Liver (tissue), 8 donors: ENCODE measurements at regions not wholly inside any gene's neighbourhood (a gene's known extent, or its start where the extent isn't known, plus 50 kb on each side); places are given as distances from the start of the nearest gene placed in this dataset.

Source experiments
- DNase-seq: peaks from one replicate; pipeline ENCODE4 v3.0.0-alpha.2; 2017; ENCODE audit warnings: low spot score
- H3K27ac ChIP-seq, 2 donors: one replicate each; pipeline ENCODE4 v1.7.0; 2013; ENCODE audit warnings: inconsistent platforms in 2 of 2, low read length in 2 of 2, control low read depth in 1 of 2, low read depth in 1 of 2, mild to moderate bottlenecking in 1 of 2
- H3K27me3 ChIP-seq, 4 donors: one replicate each; pipeline versions ENCODE4 v1.6.1 to v1.7.0; 2013; ENCODE audit warnings: low read length in 3 of 4, inconsistent platforms in 1 of 4, mild to moderate bottlenecking in 1 of 4, moderate library complexity in 1 of 4; ENCODE audit not compliant: control insufficient read depth in 4 of 4, insufficient read depth in 4 of 4
- H3K36me3 ChIP-seq, 4 donors: one replicate each; pipeline versions ENCODE4 v1.6.1 to v1.7.0; 2013; ENCODE audit warnings: low read length in 3 of 4, mild to moderate bottlenecking in 3 of 4, low read depth in 1 of 4, moderate library complexity in 1 of 4; ENCODE audit not compliant: control insufficient read depth in 4 of 4, insufficient read depth in 3 of 4
- H3K4me1 ChIP-seq, 4 donors: one replicate each; pipeline versions ENCODE4 v1.6.1 to v1.7.0; 2013; ENCODE audit warnings: low read length in 3 of 4, mild to moderate bottlenecking in 3 of 4, moderate library complexity in 1 of 4; ENCODE audit not compliant: control insufficient read depth in 4 of 4, insufficient read depth in 4 of 4
- H3K4me3 ChIP-seq, 3 donors: one replicate each; pipeline versions ENCODE4 v1.6.1 to v1.7.0; 2013; ENCODE audit warnings: low read length in 3 of 3, control low read depth in 1 of 3, low read depth in 1 of 3, mild to moderate bottlenecking in 1 of 3
- H3K9ac ChIP-seq, 2 donors: one replicate each; pipeline ENCODE4 v1.7.0; 2013; ENCODE audit warnings: low read length in 2 of 2, mild to moderate bottlenecking in 2 of 2, moderate library complexity in 2 of 2, control low read depth in 1 of 2, low read depth in 1 of 2
- H3K9me3 ChIP-seq, 4 donors: one replicate each; pipeline versions ENCODE4 v1.6.1 to v1.7.0; 2013; ENCODE audit warnings: low read length in 3 of 4; ENCODE audit not compliant: control insufficient read depth in 4 of 4
- FOXA1 ChIP-seq: IDR thresholded peaks from 2 replicates; pipeline ENCODE4 v1.6.1; 2016; ENCODE audit warnings: antibody characterized with exemption
- FOXA2 ChIP-seq: IDR thresholded peaks from 2 replicates; pipeline ENCODE4 v1.6.1; 2016; ENCODE audit warnings: antibody characterized with exemption
- GABPA ChIP-seq, 2 donors: IDR thresholded peaks in 1 of 2; conservative IDR thresholded peaks in 1 of 2; 2 replicates each; pipeline ENCODE4 v1.6.1; 2016; ENCODE audit warnings: antibody characterized with exemption in 2 of 2, mild to moderate bottlenecking in 1 of 2, moderate library complexity in 1 of 2
- HNF4A ChIP-seq, 2 donors: conservative IDR thresholded peaks; 2 replicates each; pipeline ENCODE4 v1.6.1; 2016; ENCODE audit warnings: antibody characterized with exemption in 2 of 2, mild to moderate bottlenecking in 2 of 2
- HNF4G ChIP-seq: IDR thresholded peaks from 2 replicates; pipeline ENCODE4 v1.6.1; 2016; ENCODE audit warnings: antibody characterized with exemption
- JUND ChIP-seq, 2 donors: IDR thresholded peaks; 2 replicates each; pipeline ENCODE4 v1.6.1; 2016; ENCODE audit warnings: antibody characterized with exemption in 2 of 2
- NR2F2 ChIP-seq: IDR thresholded peaks from 2 replicates; pipeline ENCODE4 v1.6.1; 2016; ENCODE audit warnings: antibody characterized with exemption
- RAD21 ChIP-seq, 2 donors: IDR thresholded peaks; 2 replicates each; pipeline ENCODE4 v1.6.1; 2016; ENCODE audit warnings: antibody characterized with exemption in 2 of 2, mild to moderate bottlenecking in 2 of 2
- REST ChIP-seq: IDR thresholded peaks from 2 replicates; pipeline ENCODE4 v1.6.1; 2016; ENCODE audit warnings: antibody characterized with exemption, mild to moderate bottlenecking
- SP1 ChIP-seq: IDR thresholded peaks from 2 replicates; pipeline ENCODE4 v1.6.1; 2018; ENCODE audit warnings: antibody characterized with exemption, mild to moderate bottlenecking
- TAF1 ChIP-seq: conservative IDR thresholded peaks from 2 replicates; pipeline ENCODE4 v1.6.1; 2016; ENCODE audit warnings: antibody characterized with exemption, mild to moderate bottlenecking
- YY1 ChIP-seq: IDR thresholded peaks from 2 replicates; pipeline ENCODE4 v1.6.1; 2016; ENCODE audit warnings: antibody characterized with exemption, mild to moderate bottlenecking
- WGBS: extraction: QIAGEN DNeasy Blood & Tissue Kit; methylation state at CpG from one replicate; pipeline ENCODE4 v1.1.7; 2013; 5-methylcytosine and 5-hydroxymethylcytosine counted together
- TF ChIP-seq, protein P1 (sequence below): IDR thresholded peaks from 2 replicates; pipeline ENCODE4 v1.6.1; 2016; ENCODE audit warnings: antibody characterized with exemption
- TF ChIP-seq, protein P2 (sequence below): IDR thresholded peaks from 2 replicates; pipeline ENCODE4 v1.6.1; 2016; ENCODE audit warnings: antibody characterized with exemption
- TF ChIP-seq, protein P3 (sequence below): fragments of 150-350 bp; IDR thresholded peaks from 2 replicates; pipeline ENCODE4 v1.5.1; 2017; ENCODE audit warnings: improper control_type of control experiment, low read depth, low read length; ENCODE audit not compliant: missing input control
- TF ChIP-seq, protein P4 (sequence below): IDR thresholded peaks from 2 replicates; pipeline ENCODE4 v1.6.1; 2016; ENCODE audit warnings: antibody characterized with exemption
- donor health status: healthy.
- donor health status: healthy.
- donor health status: healthy.
- donor health status: healthy.
- donor health status: healthy.

GRCh38 chr11:21892736-21893564 is 299.9 kb upstream of the ANO5 start:
- H3K27ac ChIP-seq = no peak overlapping the region
- H3K9me3 ChIP-seq = no peaks in the 10 kb centered on the region
- WGBS = 76% methylated on average over 6 of the region's 6 CpGs
- no peak for DNase-seq
- no peaks in the 10 kb centered on the region for H3K27me3 ChIP-seq
- no peaks in the 10 kb centered on the region for H3K4me1 ChIP-seq
- TF ChIP-seq HNF4G (no peak), YY1 (no peak)
- TF ChIP-seq, protein P1, sequence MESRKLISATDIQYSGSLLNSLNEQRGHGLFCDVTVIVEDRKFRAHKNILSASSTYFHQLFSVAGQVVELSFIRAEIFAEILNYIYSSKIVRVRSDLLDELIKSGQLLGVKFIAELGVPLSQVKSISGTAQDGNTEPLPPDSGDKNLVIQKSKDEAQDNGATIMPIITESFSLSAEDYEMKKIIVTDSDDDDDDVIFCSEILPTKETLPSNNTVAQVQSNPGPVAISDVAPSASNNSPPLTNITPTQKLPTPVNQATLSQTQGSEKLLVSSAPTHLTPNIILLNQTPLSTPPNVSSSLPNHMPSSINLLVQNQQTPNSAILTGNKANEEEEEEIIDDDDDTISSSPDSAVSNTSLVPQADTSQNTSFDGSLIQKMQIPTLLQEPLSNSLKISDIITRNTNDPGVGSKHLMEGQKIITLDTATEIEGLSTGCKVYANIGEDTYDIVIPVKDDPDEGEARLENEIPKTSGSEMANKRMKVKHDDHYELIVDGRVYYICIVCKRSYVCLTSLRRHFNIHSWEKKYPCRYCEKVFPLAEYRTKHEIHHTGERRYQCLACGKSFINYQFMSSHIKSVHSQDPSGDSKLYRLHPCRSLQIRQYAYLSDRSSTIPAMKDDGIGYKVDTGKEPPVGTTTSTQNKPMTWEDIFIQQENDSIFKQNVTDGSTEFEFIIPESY = no peak
- TF ChIP-seq, protein P2, sequence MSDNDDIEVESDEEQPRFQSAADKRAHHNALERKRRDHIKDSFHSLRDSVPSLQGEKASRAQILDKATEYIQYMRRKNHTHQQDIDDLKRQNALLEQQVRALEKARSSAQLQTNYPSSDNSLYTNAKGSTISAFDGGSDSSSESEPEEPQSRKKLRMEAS = no peak
- H3K36me3 ChIP-seq = no peaks in the 10 kb centered on the region
- no peak overlapping the region for H3K4me3 ChIP-seq
- no peak overlapping the region for H3K9ac ChIP-seq

- no peak for DNase-seq
- H3K9ac ChIP-seq = no peak overlapping the region
- H3K4me1 ChIP-seq = no peaks in the 10 kb centered on the region
- no peaks in the 10 kb centered on the region for H3K36me3 ChIP-seq
- no peaks in the 10 kb centered on the region for H3K9me3 ChIP-seq
- no peak for TF ChIP-seq GABPA (IDR thresholded peaks at IDR 0.05 in 1 of 2, conservative IDR thresholded peaks at IDR 0.05 in 1 of 2)
- TF ChIP-seq, protein P3, sequence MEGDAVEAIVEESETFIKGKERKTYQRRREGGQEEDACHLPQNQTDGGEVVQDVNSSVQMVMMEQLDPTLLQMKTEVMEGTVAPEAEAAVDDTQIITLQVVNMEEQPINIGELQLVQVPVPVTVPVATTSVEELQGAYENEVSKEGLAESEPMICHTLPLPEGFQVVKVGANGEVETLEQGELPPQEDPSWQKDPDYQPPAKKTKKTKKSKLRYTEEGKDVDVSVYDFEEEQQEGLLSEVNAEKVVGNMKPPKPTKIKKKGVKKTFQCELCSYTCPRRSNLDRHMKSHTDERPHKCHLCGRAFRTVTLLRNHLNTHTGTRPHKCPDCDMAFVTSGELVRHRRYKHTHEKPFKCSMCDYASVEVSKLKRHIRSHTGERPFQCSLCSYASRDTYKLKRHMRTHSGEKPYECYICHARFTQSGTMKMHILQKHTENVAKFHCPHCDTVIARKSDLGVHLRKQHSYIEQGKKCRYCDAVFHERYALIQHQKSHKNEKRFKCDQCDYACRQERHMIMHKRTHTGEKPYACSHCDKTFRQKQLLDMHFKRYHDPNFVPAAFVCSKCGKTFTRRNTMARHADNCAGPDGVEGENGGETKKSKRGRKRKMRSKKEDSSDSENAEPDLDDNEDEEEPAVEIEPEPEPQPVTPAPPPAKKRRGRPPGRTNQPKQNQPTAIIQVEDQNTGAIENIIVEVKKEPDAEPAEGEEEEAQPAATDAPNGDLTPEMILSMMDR = no peak
- TF ChIP-seq YY1 = no peak
- TF ChIP-seq, protein P4, sequence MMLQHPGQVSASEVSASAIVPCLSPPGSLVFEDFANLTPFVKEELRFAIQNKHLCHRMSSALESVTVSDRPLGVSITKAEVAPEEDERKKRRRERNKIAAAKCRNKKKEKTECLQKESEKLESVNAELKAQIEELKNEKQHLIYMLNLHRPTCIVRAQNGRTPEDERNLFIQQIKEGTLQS = no peak
- no peak overlapping the region for H3K4me3 ChIP-seq
- H3K27me3 ChIP-seq = no peaks in the 10 kb centered on the region
- H3K27ac ChIP-seq = no peak overlapping the region
Observed at GRCh38 chr11:21893565-21893867, 299.4 kb upstream of the ANO5 start.

DNA sequence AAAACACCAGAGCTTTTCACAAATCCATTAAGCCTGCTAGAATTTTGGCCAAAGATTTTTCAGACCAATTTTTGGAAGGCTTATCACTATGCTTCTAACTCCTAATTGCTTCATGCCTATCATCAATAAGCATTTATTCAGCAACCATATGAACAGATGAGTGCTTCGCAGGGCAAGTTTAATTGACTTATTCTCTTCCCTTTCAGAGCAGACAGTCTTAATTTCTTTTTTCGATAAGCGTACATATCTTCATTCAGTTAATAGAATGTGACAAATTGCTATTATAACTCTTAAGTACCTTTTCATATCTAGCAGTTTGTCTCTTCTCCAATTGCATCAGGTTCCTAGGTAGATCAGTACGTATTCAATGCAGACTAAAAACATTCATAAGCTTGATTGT is 298.4 kb upstream of the ANO5 start:
- Histone ChIP-seq H3K27ac (no peak overlapping the region), H3K9ac (no peak overlapping the region), H3K27me3 (no peaks in the 10 kb centered on the region), H3K9me3 (no peaks in the 10 kb centered on the region), H3K4me1 (no peaks in the 10 kb centered on the region), H3K36me3 (no peaks in the 10 kb centered on the region), H3K4me3 (no peak overlapping the region)
- WGBS = 87% methylated on average over 4 of the region's 4 CpGs
- TF ChIP-seq, protein P2 = no peak
- TF ChIP-seq HNF4A (conservative IDR thresholded peaks at IDR 0.05) (no peak), FOXA2 (no peak), RAD21 (IDR thresholded peaks at IDR 0.05) (no peak), YY1 (no peak), TAF1 (no peak), JUND (IDR thresholded peaks at IDR 0.05) (no peak), REST (no peak), NR2F2 (no peak), GABPA (IDR thresholded peaks at IDR 0.05 in 1 of 2, conservative IDR thresholded peaks at IDR 0.05 in 1 of 2) (no peak), FOXA1 (no peak), SP1 (no peak)
- TF ChIP-seq, protein P4 = no peak
- TF ChIP-seq, protein P1 = no peak
- DNase-seq = no peak
